ENCODE measurements at regions not wholly inside any gene's neighbourhood (a gene's known extent, or its start where the extent isn't known, plus 50 kb on each side); places are given as distances from the start of the nearest gene placed in this dataset.

DNA sequence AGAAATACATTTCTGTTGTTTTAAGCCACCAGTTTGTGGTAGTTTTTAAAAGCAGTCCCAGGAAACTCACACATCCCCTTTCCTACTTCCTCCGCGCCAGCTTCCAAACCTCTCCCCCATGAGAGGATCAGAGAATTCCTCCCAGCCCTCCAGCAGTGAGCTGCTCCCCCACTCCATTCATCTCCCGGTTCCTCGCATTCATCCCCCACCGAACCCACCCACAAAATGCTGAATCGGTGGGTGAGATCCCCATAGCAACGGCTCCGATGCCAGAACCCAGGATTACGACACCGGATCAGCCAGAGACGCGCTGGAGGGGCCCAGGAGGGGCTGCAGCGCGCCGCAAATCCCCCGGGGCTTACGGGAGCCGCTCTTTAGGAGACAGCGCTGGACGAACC, 251.4 kb upstream of the RPL38 start:
- no peak for DNase-seq (ENCODE audit: low read depth in 1 of 2, low spot score in 1 of 2)

DNA sequence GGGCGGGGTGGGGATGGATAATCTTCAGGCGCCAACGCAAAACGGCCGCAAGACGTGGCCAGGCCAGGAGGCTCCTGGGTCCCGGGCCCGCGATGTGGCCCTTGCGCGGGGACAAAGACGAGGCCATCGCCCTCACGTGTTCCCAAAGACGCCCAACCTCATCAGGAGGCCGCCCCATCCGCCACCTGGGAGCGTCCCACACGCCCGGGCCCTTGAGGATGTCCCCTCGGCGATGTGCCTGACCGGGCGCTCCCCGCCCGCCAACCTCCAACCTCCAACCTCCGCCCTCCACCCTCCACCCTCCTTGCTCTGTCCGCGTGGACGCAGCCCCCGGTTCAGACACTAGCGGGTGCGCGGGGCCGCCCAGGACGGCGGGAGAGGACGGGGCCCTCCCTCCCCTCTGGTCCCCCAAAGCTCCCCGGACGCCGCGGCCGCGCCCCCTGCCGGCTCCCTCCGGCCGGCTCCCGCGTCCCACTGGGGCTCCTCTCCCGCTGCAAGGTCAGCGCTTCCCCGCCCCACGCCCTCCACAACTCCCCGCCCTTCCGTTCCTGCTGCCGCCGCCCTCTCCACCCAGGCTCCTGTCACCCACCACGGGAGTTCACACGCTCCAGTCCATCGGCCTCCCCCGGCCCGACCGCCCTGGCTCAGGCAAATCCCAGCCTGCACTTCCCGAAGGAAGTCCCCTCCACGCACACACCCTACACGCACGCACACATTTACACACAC, 250.8 kb upstream of the RPL38 start:
- peak in 1 of 2 donors; percentile 4 for DNase-seq (ENCODE audit: low read depth in 1 of 2, low spot score in 1 of 2)

DNA sequence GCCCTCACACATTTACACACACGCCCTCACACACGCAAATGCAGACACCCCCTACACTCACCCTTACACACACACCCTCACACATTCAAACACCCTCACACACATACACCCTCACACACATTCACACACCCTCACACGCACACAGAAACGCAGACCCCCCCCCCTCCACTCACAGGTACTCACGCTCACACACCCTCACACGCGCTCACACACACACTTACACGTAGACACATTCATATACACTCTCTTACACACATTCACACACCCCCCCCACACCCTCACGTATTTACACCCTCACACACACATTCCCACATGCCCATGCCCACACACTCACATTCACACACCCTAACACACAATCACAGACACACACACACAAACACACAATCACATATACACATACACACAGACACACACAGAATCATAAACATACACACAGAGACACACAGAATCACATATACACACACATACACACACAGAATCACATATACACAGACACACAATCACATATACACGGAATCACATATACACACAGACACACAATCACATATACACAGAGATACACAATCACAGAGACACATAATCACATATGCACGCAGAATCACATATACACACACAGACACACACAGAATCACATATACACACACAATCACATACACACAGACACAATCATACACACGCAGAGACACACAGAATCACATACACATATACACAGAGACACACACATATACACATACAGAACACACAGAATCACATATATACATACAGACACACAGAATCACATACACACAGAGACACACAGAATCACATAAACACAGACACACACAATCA, 250.1 kb upstream of the RPL38 start:
- no peak for DNase-seq (ENCODE audit: low read depth in 1 of 2, low spot score in 1 of 2)

DNA sequence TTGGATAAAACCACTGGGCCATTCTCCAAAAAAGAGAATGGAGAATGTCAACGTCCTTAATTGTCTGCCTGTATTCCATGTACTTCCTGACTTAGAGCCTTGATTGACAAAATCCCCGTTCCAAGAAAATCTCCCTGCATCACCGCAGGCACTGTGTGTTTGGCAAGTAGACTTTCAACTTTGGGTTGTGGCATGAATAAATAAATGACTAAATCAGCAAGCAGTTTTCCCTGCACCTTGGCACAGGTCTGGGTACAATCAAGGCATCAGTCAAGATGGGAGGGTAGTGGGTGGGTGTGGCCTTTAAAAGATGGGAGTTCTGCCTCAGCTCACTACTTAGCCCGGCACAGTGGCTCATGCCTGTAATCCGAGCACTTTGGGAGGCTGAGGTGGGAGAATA, 248.5 kb upstream of the RPL38 start:
- no peak for DNase-seq (ENCODE audit: low read depth in 1 of 2, low spot score in 1 of 2)

DNA sequence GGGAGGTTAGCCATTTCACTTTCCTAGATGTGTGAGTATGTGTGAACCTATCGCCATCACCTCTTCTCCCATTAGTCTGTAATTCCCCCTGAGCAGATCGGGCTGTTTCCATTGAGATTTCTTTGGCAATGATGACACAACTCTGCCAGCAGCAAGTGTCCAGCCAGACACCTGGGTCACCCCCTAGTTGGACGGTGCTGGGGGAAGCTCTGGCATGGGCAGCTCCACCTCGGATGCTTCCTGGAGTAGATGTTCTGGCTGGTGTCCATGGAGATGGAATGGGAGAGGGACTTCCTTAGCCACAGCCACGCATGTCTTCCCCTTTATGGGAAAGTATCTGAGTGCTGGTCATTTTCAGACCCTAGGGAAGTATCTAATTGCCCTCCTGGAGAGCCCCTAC, 247.9 kb upstream of the RPL38 start:
- no peak for DNase-seq (ENCODE audit: low read depth in 1 of 2, low spot score in 1 of 2)

DNA sequence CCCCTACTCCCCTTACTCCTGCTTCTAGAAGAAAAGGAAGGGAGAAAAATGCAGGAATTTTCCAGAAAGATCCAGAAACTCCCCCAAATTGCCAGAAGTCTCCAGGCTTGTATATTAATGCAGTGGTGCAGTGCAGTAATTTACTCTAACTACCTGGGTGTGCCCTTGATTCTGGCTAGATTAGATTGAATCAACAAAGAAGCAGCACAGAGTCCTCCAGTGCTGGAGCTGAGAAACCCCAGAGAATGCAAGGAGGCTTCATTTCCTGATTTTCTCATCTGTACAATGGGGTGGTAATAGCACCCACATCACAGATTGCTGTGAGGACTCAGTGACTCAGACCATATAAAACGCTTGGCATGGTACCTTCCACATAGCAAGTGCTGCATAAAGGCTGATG, 247.3 kb upstream of the RPL38 start:
- DNase-seq (ENCODE audit: low read depth in 1 of 2, low spot score in 1 of 2): no peak

DNA sequence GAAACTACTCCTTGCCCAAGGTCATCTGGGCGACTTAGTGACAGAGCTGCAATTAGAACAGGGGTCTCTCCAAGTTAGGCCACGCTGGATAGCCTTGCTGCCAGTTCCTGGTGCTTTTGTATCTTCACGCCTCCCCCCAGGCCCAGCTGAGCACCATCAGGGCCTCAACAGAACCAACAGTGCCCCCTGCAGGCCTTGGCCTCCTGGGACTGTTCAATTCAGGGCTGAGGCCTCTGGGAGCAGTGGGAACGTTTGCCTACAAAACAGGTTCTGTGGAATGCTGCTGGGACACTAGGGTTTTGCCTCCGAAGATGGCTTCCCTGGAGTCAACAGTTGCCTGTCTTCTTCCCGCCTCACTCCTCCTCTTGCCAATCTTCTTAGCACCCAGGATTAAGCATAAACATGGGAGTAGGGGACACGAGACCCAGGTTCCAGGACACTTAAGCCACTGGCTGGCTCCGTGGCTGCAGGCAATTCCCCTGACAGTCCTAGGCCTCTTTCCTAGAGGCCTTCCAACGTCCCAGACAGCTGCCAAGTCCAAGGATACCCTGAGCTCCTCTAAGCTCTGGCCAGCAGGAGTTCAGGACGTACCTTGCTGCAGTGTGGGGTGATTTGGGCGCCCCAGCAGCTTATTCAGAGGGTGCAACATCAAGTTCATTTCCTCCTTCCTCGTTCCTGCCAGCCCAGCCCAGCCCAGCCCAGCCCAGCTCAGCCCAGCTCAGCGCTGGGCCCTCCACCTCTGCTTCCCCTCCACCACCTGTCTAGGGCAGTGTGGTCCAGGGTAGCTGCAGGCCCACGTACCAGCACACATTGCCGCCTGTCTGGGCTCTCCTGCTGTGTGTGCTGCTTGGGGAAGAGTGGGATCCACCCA, 246.6 kb upstream of the RPL38 start:
- DNase-seq (ENCODE audit: low read depth in 1 of 2, low spot score in 1 of 2): peak; percentile 10 to 17

DNA sequence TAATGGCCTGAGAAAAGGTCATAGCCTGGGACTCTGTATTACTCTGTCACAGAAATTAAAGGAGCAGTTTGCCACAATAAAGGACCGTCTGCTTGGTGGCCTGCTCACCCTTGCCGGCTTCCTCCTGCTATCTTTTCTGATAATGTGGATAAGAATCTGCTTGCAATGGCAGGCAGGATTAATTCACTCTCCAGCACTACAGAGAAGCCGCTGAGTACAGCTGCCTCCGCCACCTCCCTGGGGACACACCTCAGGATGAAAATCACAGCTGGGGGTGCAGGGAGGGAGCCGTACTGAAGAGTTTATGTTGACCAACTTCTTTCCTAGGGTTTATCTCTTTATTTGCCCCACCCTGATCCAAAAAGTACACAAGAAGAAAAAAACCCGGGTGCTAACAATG, 245.9 kb upstream of the RPL38 start:
- no peak for DNase-seq (ENCODE audit: low read depth in 1 of 2, low spot score in 1 of 2)

DNA sequence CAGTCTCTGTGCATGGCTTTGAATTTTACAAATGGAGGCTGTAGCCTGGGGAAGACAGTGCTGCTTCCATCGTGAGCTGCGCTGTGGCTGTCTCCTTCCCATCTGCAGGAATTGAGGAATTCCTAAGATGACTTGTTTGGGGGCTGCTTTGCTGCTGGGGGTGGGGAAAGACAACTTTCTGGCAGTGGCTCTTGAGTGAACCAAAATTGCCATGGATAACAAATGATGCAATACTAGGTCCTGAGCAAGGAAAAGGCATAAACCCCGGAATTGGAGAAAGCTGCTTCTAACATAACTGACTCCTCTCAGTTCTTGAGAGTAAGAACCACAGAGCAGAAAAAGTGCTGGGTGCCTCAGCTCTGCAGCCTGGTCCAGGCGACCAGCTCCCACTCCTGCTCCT, 245.0 kb upstream of the RPL38 start:
- DNase-seq (ENCODE audit: low read depth in 1 of 2, low spot score in 1 of 2): no peak

DNA sequence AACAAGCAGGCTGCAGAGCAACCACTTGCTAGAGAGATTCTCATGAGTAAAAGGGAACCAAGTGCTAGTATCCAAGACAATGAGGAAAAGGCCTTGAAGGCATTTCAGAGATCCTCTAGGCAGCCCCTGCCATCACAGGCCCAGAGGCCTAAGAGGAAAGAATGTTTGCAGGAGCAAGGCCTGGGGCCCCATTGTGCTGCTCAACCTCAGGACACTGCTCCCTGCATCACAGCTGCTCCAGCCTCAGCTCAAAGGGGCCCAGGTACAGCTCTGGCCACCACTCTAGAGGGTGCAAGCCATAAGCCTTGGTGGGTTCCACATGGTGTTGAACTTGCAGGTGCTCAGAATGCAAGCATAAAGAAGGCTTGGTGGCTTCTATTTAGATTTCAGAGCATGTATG, 243.0 kb upstream of the RPL38 start:
- DNase-seq (ENCODE audit: low read depth in 1 of 2, low spot score in 1 of 2): no peak

DNA sequence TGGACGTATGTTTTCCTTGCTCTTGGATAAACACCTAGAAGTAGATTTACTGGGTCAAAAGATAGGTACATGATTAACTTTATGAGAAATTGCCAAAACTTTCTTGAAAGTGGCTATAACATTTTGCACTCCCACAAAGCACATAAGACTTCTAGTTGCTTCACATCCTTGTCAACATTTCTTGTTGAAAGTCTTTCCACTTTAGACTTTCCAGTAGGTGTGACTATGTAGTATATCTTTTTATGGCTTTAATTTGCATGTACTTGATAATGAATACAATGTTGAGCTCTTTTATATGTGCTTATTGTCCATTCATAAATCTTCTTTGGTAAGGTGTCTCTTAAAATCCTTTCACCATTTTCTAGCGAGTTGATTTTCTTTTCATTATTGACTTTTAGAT, 241.2 kb upstream of the RPL38 start:
- no peak for DNase-seq (ENCODE audit: low read depth in 1 of 2, low spot score in 1 of 2)

DNA sequence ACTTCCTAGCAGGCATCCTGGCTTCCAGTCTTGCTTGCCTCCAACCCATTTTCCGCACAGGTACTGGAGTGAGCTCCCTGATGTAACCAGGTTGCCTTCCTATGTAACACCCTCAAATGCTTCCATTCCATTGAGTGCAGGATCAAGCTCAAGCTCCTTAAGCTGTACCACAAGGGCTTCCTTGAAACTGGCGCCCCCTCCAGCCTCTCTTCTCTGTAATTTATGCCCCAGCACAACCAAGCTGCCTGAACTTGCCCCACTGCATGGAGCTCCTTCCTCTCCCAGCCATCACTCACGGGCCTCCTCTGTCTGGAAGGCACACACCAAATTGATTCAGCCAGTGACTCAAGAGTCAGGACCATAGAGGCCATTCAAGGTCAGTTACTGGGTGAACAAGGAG, 234.8 kb upstream of the RPL38 start:
- no peak for DNase-seq (ENCODE audit: low read depth in 1 of 2, low spot score in 1 of 2)

DNA sequence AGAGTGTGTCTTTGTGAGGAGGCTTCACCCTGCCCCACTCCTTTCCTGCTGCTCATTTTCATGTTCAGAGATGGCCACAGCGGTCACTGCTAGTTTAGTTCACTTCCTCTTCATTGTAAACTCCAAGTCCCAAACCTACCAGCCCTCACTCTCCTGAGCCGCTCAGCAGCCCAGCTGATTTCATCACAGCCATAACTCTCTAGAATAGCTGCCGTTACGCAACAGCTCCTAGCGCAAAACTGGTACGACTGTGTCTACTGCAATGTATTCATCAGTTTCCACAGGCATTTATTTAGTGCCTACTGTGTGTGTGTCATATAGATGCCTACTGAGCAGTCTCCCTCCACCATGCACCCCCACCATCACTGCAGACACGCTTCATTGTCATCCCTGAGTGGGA, 233.5 kb upstream of the RPL38 start:
- DNase-seq (ENCODE audit: low read depth in 1 of 2, low spot score in 1 of 2): no peak

DNA sequence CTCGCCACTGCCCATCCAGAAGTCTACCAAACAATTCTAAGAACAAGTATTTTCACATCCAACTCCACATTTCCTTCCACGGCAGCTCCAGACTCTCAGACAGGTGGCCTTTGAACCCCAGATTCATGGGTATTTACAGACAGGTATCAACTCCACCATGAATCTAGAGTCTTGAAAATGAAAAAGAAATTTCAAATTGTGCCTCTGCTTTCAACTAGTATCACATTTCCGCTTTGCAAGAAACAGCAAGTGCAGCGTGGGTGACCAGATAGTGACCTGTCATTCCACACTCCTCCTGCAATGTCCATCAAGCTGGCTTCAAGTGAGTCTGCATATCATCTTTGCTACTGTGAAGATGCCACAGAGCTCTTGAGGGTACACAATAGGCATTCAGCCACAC, 232.4 kb upstream of the RPL38 start:
- DNase-seq (ENCODE audit: low read depth in 1 of 2, low spot score in 1 of 2): no peak

DNA sequence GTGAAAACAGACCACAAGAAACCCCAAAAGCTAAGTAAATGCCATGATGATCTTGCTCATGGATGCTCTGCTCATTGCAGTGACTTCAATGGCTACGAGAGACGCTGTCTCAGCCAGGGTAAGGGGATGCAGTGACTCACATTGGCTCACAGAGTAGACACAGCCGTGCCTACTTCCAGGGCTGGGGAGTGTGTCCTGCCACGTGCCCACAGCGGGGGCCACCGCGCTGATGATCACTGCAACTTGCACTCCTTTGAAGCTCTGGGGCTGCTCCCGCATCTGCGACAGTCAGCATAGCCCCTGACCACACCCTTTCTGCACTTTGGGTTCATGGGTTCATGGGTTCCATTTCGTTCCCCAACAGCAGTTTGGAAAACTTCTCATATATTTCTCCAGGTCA, 231.4 kb upstream of the RPL38 start:
- DNase-seq (ENCODE audit: low read depth in 1 of 2, low spot score in 1 of 2): no peak

DNA sequence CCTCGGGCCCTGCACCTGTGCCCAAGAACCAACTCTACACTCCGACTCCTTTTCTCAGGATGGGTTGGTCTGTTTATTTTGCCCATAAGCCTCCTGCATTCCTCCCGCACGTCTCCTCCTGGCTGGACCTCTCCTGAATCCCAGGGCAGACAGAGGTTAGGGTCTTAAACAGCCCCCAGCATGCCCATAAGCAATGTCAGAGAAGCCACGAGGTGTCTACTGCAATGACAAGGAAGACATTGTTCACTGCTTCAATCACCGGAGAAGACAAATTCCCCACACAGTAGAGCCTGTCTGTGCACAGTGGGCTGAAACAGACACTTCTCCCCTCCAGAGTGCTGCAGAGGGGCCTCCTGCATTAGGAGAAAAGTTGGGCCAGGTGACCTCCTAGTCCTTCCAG, 230.6 kb upstream of the RPL38 start:
- no peak for DNase-seq (ENCODE audit: low read depth in 1 of 2, low spot score in 1 of 2)

DNA sequence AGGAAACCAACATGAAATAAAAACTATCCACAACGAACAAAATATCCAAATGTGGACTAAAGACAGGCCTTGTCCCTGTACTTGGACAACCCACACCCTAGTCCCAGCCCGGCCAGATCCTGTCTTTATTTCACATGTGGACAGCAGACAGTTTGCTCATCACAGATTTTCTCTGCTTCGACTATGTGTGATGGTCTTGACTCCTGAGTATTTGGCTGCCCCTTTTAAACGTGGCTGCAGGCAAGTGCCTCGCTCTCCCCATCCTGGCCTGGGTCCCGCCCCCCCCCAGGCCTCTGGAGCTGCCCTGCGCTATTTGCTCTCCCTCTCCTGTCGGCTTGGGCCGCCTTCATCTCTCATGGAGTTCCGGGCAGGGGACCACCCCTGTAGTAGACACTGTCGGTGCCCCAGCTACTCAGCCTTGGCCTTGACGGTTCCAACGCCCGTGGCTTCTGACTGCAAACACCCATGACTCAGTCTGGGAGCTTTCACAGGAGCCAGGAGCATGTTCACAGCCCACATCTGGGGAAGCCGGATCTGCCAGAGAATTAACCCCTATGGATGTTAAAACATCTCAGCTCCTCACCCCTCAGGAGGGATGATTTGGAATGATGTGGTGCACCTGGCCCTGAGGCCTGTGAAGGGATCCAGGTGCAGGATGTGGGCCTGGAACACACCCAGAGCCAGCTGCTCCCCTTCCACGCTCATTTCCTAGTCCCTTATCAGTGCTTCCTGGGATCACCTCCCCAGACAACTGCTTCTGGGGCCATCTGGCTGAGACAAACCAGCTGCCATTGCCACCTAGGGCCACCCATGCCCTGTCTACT, 229.7 kb upstream of the RPL38 start:
- no peak for DNase-seq (ENCODE audit: low read depth in 1 of 2, low spot score in 1 of 2)

DNA sequence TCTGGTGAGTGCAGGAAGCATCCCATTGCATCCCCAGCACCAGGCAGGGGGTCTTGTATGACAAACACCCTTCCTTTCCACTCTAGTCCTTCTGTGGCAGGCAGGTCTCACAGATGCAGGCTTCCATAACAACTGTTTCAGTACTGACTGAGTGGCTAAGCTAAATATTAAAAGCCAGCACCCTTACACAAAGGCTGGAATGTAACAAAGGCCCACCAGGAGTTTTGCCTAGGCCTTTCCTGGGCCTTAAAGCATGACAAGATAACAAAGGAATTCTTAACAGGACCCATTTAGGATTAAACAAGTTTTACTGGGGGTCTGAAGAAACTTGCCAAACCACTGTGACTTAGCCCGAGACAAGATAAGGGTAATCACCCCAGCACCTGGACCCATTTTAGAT, 228.9 kb upstream of the RPL38 start:
- no peak for DNase-seq (ENCODE audit: low read depth in 1 of 2, low spot score in 1 of 2)

DNA sequence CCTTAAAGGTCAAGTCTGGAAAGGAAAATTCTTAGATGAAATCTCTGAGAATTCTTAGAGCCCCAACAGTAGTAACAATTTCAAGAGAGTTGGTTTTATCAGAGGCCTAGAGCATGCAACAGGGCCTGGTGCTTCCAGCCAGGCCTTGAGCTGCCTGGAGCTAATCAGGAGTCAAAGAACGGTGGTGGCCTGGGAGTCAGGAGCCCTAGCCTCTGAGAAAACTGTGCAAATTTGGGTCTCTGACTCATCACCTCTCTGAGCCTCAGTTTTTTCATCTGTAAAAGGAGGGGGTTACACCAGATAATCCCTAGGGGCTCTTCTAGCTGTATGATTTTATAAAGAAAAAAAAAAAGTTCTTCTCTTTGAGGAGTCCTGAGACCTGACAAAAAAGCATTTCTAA, 227.3 kb upstream of the RPL38 start:
- DNase-seq (ENCODE audit: low read depth in 1 of 2, low spot score in 1 of 2): no peak

DNA sequence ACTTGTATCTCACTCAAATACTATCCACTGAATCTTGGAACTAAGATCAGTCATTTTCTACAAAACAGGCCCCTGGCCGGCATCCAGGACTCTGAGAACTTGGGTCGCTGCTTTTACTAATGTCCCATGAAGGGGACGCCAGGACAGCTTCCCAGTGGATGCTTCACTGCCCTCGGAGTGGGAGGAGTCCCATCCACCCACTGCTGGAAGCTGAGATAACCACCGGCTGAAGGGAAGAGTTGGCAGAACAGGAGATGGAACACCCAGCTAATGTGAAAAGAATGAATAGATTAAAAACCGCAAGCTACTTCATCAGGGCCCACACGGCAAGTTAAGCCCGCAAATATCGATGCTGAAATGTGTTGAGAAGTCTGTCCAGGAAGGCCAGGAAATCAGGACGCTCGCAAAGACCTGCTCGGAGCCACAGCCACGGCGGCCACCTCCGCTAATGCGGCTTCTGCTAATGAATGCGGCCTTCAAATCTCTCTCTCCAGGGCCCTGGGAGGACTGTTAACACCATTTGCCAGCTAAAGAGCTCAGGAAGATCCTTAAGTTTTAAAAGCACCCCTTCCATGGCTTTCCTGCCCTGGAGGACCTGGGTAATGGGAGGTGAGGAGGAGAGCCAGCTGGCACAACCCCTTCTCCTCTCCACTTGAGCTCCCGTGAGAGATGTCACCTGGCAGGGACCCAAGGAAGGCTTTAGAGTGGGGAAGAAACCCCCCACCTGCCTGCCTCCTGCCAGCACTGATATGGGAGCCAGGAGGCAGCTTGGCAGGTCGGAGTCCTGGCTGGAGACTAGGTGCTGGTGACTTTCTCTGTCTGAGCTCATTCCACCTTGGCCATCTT, 226.6 kb upstream of the RPL38 start:
- no peak for DNase-seq (ENCODE audit: low read depth in 1 of 2, low spot score in 1 of 2)
